IMR-90 (cell line): ENCODE measurements at regions not wholly inside any gene's neighbourhood (a gene's known extent, or its start where the extent isn't known, plus 50 kb on each side); places are given as distances from the start of the nearest gene placed in this dataset.

Source experiments
- ATAC-seq: fragments of 200-7000 bp; cut with Tn5 transposase; 2 replicates; pipeline ENCODE4 v1.9.1; 2020; ENCODE audit warnings: low read depth, mild to moderate bottlenecking, moderate library complexity
- BruUV-seq: library from RNA; stranded (reverse); fragments of 400-500 nt; replicated peaks from 2 replicates; lab custom pipeline; 2021; lab: Mats Ljungman, UMichigan
- CTCF ChIA-PET: fragments of 300-600 bp; formaldehyde crosslinking; extraction: SDS; loops from one replicate; lab custom pipeline; 2021; ENCODE audit warnings: antibody characterized with exemption; lab: Yijun Ruan, JAX
- POLR2A ChIA-PET: fragments of 300-600 bp; sonication (Branson Sonifier 250); formaldehyde crosslinking; loops from one replicate; lab custom pipeline; 2022; ENCODE audit warnings: antibody characterized with exemption; ENCODE audit not compliant: unreplicated experiment; lab: Charles Lee
- DNase-seq: peaks from one replicate; pipeline ENCODE4 v3.0.0; 2013
- H2AFZ ChIP-seq: replicated peaks from 2 replicates; pipeline ENCODE3; 2013; ENCODE audit warnings: low read length, mild to moderate bottlenecking; ENCODE audit not compliant: poor library complexity
- H2AK5ac ChIP-seq: 2 replicates; pipeline ENCODE4 v1.6.1; 2013; ENCODE audit warnings: low read depth, low read length, inconsistent platforms
- H2AK9ac ChIP-seq: replicated peaks from 2 replicates; pipeline ENCODE3; 2013; ENCODE audit warnings: mild to moderate bottlenecking, low read depth, low read length, moderate library complexity; ENCODE audit not compliant: poor library complexity
- H2BK120ac ChIP-seq: 2 replicates; pipeline ENCODE4 v1.6.1; 2013; ENCODE audit warnings: low read depth, low read length, inconsistent platforms
- H2BK15ac ChIP-seq: 3 replicates; pipeline ENCODE4 v1.6.1; 2013; ENCODE audit warnings: low read depth, low read length, inconsistent platforms
- H2BK20ac ChIP-seq: 2 replicates; pipeline ENCODE4 v1.6.1; 2013; ENCODE audit warnings: low read depth, mild to moderate bottlenecking, inconsistent platforms, low read length, moderate library complexity
- H2BK5ac ChIP-seq: 2 replicates; pipeline ENCODE4 v1.6.1; 2013; ENCODE audit warnings: mild to moderate bottlenecking, low read depth, low read length, inconsistent platforms; ENCODE audit not compliant: poor library complexity, severe bottlenecking
- H3K14ac ChIP-seq: replicated peaks from 2 replicates; pipeline ENCODE4 v1.6.1; 2013; ENCODE audit warnings: low read depth, low read length, inconsistent platforms
- H3K18ac ChIP-seq: 2 replicates; pipeline ENCODE4 v1.6.1; 2013; ENCODE audit warnings: low read depth, low read length, control low read depth
- H3K23ac ChIP-seq: 2 replicates; pipeline ENCODE4 v1.6.1; 2013; ENCODE audit warnings: low read depth, low read length, inconsistent platforms
- H3K27ac ChIP-seq: 2 replicates; pipeline ENCODE4 v1.5.1; 2013; ENCODE audit warnings: mild to moderate bottlenecking, control low read depth, low read length; ENCODE audit not compliant: insufficient read depth
- H3K27me3 ChIP-seq: 2 replicates; pipeline ENCODE4 v1.6.1; 2013; ENCODE audit warnings: low read length; ENCODE audit not compliant: control insufficient read depth, insufficient read depth
- H3K36me3 ChIP-seq: 2 replicates; pipeline ENCODE4 v1.6.1; 2013; ENCODE audit warnings: low read length, mixed read lengths; ENCODE audit not compliant: control insufficient read depth, insufficient read depth
- H3K4ac ChIP-seq: 2 replicates; pipeline ENCODE4 v1.6.1; 2013; ENCODE audit warnings: low read depth, low read length, inconsistent platforms
- H3K4me1 ChIP-seq: 2 replicates; pipeline ENCODE4 v1.6.1; 2013; ENCODE audit warnings: low read length, mixed read lengths; ENCODE audit not compliant: control insufficient read depth, insufficient read depth
- H3K4me2 ChIP-seq: 2 replicates; pipeline ENCODE4 v1.6.1; 2013; ENCODE audit warnings: low read depth, mild to moderate bottlenecking, control low read depth, low read length, moderate library complexity
- H3K4me3 ChIP-seq: 2 replicates; pipeline ENCODE4 v1.5.1; 2013; ENCODE audit warnings: low read depth, mild to moderate bottlenecking, control low read depth, low read length, moderate library complexity; ENCODE audit not compliant: insufficient read depth
- H3K56ac ChIP-seq: 2 replicates; pipeline ENCODE4 v1.6.1; 2013; ENCODE audit warnings: low read length, inconsistent platforms; ENCODE audit not compliant: insufficient read depth; ENCODE audit errors: extremely low read depth
- H3K79me1 ChIP-seq, 2 experiments: 2 replicates each; pipeline ENCODE4 v1.6.1; 2013; ENCODE audit warnings: low read length in 2 of 2, inconsistent platforms in 1 of 2, low read depth in 1 of 2
- H3K9ac ChIP-seq: 2 replicates; pipeline ENCODE4 v1.6.1; 2013; ENCODE audit warnings: low read depth, low read length, control low read depth
- H3K9me1 ChIP-seq: 2 replicates; pipeline ENCODE4 v1.6.1; 2013; ENCODE audit warnings: low read length, inconsistent platforms; ENCODE audit not compliant: insufficient read depth
- H3K9me3 ChIP-seq: 2 replicates; pipeline ENCODE4 v1.6.1; 2013; ENCODE audit warnings: low read length; ENCODE audit not compliant: control insufficient read depth, insufficient read depth
- H4K20me1 ChIP-seq: 2 replicates; pipeline ENCODE4 v1.6.1; 2013; ENCODE audit warnings: low read length, inconsistent platforms; ENCODE audit not compliant: insufficient read depth
- H4K5ac ChIP-seq: 2 replicates; pipeline ENCODE4 v1.6.1; 2013; ENCODE audit warnings: mild to moderate bottlenecking, low read depth, low read length, control low read depth
- H4K8ac ChIP-seq, 2 experiments: 2 replicates each; pipeline ENCODE4 v1.6.1; 2013; ENCODE audit warnings: low read depth in 2 of 2, low read length in 2 of 2, control low read depth in 1 of 2, inconsistent platforms in 1 of 2
- H4K91ac ChIP-seq: 2 replicates; pipeline ENCODE4 v1.6.1; 2013; ENCODE audit warnings: low read depth, low read length, inconsistent platforms; ENCODE audit not compliant: insufficient read depth
- BHLHE40 ChIP-seq: fragments of 150-350 bp; IDR thresholded peaks from 2 replicates; pipeline ENCODE4 v1.6.1; 2016; ENCODE audit warnings: mild to moderate bottlenecking, low read depth, low read length
- CEBPB ChIP-seq: IDR thresholded peaks from 2 replicates; pipeline ENCODE4 v1.6.1; 2012; ENCODE audit warnings: low read depth, low read length, improper control_type of control experiment
- MXI1 ChIP-seq: IDR thresholded peaks from 2 replicates; pipeline ENCODE4 v1.6.1; 2012; ENCODE audit warnings: low read depth, mild to moderate bottlenecking, low read length, moderate library complexity, borderline replicate concordance
- RAD21 ChIP-seq: IDR thresholded peaks from 2 replicates; pipeline ENCODE4 v1.6.1; 2012; ENCODE audit warnings: low read length, improper control_type of control experiment
- SMC3 ChIP-seq: fragments of 150-350 bp; IDR thresholded peaks from 2 replicates; pipeline ENCODE4 v1.6.1; 2016; ENCODE audit warnings: low read depth, mild to moderate bottlenecking, antibody characterized with exemption, low read length, moderate library complexity
- WGBS, 2 experiments: methylation state at CpG; one replicate each; pipeline versions ENCODE4 v1.1.5 to v1.1.7; 2013; ENCODE audit warnings: missing lambda C conversion rate in 2 of 2; ENCODE audit not compliant: insufficient read length in 1 of 2; ENCODE audit errors: extremely low coverage in 2 of 2; 5-methylcytosine and 5-hydroxymethylcytosine counted together
- dilution Hi-C: fragments of 300-500 bp; cut with HindIII; formaldehyde crosslinking; loops from one replicate; pipeline ENCODE4 v1.14.3; 2018; ENCODE audit warnings: low sequenced_read_pairs; ENCODE audit not compliant: unreplicated experiment
- in situ Hi-C: fragments of 300-500 bp; cut with MboI; formaldehyde crosslinking; loops from 3 replicates; pipeline ENCODE4 v1.14.3; 2019; ENCODE audit warnings: low sequenced_read_pairs, inconsistent platforms, mixed read lengths
- intact Hi-C: fragments of 100-400 bp; cut with micrococcal nuclease; formaldehyde crosslinking; loops from 2 replicates; pipeline ENCODE4 v1.10.0; 2022

DNA sequence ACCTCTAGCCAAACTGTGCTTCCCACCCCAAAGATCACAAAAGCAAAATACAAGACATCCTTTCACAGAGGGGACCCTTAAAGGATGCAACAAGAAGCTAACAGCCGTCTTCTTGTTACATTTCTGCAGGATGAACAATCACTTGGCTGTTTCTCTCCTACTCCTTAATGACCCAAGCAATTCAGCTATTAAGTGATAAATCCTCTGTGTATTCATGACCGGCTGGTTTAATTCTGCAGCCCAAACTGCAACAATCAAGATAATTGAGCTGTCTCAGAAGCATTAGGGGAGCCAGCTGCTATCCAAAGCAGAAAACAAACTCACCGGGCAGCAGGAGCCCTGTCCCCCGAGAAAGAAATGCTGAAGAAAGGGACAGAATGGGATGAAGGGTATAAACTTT is 85.9 kb upstream of the ACSL4 start:
- Histone ChIP-seq H3K4me1 (no peaks in the 10 kb centered on the region; the same call in 1 of the 2 replicates), H3K14ac (no peak overlapping the region), H3K27ac (peak overlapping the region; percentile 24; the same call in 1 of the 2 replicates), H4K8ac (no peak overlapping the region), H2BK120ac (no peak overlapping the region), H2BK20ac (no peak overlapping the region), H4K20me1 (no peaks in the 10 kb centered on the region), H3K79me1 (no peaks in the 10 kb centered on the region), H2BK5ac (no peak overlapping the region), H3K36me3 (no peaks in the 10 kb centered on the region), H2AK9ac (no peak overlapping the region), H3K4me2 (no peak overlapping the region; the same call in 1 of the 2 replicates), H4K91ac (no peak overlapping the region), H2AK5ac (no peak overlapping the region), H3K9me1 (no peaks in the 10 kb centered on the region), H3K23ac (no peak overlapping the region), H3K27me3 (peaks cover 26% of the 10 kb centered on the region), H2AFZ (no peak overlapping the region), H4K5ac (no peak overlapping the region; the same call in 1 of the 2 replicates), H3K56ac (no peak overlapping the region), H3K4ac (no peak overlapping the region), H3K9ac (no peak overlapping the region), H3K4me3 (no peak overlapping the region), H3K9me3 (no peaks in the 10 kb centered on the region), H3K18ac (no peak overlapping the region), H2BK15ac (no peak overlapping the region)
- ChIA-PET CTCF (interaction anchor here (0.6 to 1.3 kb wide), 2 partner anchors 62 to 72 kb away, joined by 3 read pairs; no protein-coding TSS in a partner anchor), POLR2A (no interaction called here)
- ATAC-seq (no peak), DNase-seq (no peak)
- in situ Hi-C loops = no loop called here
- no TSS peak for BruUV-seq
- TF ChIP-seq RAD21 = no peak
- TF ChIP-seq CEBPB = no peak
- TF ChIP-seq BHLHE40 = no peak
- no peak for TF ChIP-seq SMC3
- no peak for TF ChIP-seq MXI1
- intact Hi-C loops = no loop called here
- no CpG with 5 or more reads among the region's 4 CpGs for WGBS, 2 experiments
- dilution Hi-C loops = no loop called here
